ENCODE measurements at regions not wholly inside any gene's neighbourhood (a gene's known extent, or its start where the extent isn't known, plus 50 kb on each side); places are given as distances from the start of the nearest gene placed in this dataset.
A peak's percentile ranks its signal among the peaks of the same experiment; 100 is the strongest.
"Not testable (repeated sequence)": the region's sequence is repeated elsewhere in the genome, so short reads cannot be mapped to it uniquely, and the experiment has no call there.

DNA sequence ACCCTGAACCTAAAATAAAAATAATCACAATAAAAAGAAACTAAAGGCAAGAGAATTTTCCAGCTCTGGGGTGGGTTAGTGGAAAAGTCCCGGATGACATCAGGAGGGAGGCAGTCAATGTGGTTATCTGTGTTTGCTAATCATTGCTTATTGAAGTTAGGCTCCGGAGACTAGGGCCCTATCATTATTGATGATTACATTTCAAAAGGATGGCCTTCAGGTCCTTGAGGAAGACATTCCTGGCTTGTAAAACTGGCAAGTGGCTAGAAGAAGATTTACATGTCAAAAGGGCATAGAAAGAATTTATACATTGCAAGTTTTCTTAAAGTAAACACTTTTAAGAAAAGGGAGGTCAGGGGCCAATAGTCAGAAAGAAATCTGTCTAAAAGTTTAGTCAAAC, 123.4 kb downstream of the POSTN start:
- no peak for DNase-seq

DNA sequence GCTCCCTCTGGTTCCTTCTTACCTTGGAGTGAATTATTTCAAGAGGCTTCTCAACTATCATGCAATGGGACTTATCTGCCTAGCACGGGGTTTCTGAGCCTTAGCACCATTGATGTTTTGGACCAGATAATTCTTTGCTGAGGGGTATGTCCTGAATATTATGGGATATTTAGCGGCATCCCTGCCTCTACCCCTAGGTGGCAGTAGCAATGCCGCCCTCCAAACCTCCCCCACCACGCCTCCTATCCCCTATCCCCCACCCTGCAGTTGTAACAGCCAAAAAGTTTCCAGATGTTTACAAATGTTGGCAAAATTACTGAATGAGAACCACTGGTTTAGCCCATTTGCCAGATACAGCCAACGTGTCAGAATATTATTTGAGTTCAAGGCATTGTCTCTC, 125.5 kb downstream of the POSTN start:
- DNase-seq: no peak

- not testable (repeated sequence) for DNase-seq
These were observed 126.3 kb downstream of the POSTN start for GRCh38 chr13:37472266-37472665.

- peak in 2 of 3 donors; percentile 49 to 78 for DNase-seq
These were observed 138.4 kb downstream of the POSTN start for GRCh38 chr13:37460166-37460565.

- peak in 2 of 3 donors; percentile 67 to 83 for DNase-seq
These were observed 141.0 kb downstream of the POSTN start for GRCh38 chr13:37457612-37458011.

- peak in 1 of 3 donors; percentile 79 for DNase-seq
These were observed 142.1 kb downstream of the POSTN start for GRCh38 chr13:37456506-37456905.

GRCh38 chr13:37456041-37456440, 142.5 kb downstream of the POSTN start:
- DNase-seq: no peak

DNA sequence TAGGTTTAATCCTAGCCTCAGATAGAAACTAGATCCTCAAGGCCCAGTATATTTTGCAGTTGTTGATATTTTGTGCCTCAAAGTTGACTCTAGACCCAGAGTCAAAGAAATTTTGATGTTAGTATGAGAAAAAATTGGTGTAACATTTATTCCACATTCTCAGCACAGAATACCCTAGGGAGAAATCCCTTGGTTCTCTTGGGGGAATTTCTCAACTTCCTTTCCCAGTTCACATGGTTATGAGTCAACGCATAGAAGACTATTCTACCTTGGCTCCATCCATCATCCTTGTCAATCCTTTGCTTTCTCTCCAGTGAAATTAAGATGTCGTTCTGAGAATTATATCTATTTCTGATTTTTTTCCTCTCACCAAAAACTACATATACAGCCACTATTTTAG, 145.3 kb downstream of the POSTN start:
- peak in 1 of 3 donors; percentile 61 for DNase-seq

- peak; percentile 56 to 88 (median 70) for DNase-seq
These were observed 148.3 kb downstream of the POSTN start for GRCh38 chr13:37450276-37450675.

- DNase-seq: peak; percentile 64 to 89 (median 68)
These were observed 150.4 kb downstream of the POSTN start for GRCh38 chr13:37448153-37448552.

- peak in 1 of 3 donors; percentile 89 for DNase-seq
These were observed 152.1 kb downstream of the POSTN start for GRCh38 chr13:37446503-37446902.

DNA sequence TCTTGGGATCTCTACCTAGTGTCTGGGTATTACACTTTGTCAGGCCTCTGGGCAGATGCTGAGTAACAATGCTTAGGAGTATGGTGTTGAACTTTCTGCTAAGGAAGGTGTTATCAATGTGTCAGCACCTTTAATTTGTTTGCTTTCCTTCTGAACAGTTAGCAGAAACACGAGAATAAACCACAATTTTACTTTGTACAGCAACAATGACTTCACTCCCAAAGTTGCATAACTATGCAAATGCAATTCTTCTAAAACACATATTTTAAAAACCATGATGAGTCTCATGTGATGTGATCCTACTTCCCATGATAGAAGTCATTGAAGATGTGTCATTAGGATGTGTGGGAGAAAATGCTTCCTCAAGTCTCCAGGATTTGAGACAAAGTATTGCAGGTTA, 155.0 kb downstream of the POSTN start:
- peak in 1 of 3 donors; percentile 79 for DNase-seq

- no peak for DNase-seq
These were observed 155.6 kb downstream of the POSTN start for GRCh38 chr13:37442996-37443395.

- no peak for DNase-seq
These were observed 162.7 kb downstream of the POSTN start for GRCh38 chr13:37435881-37436280.

DNA sequence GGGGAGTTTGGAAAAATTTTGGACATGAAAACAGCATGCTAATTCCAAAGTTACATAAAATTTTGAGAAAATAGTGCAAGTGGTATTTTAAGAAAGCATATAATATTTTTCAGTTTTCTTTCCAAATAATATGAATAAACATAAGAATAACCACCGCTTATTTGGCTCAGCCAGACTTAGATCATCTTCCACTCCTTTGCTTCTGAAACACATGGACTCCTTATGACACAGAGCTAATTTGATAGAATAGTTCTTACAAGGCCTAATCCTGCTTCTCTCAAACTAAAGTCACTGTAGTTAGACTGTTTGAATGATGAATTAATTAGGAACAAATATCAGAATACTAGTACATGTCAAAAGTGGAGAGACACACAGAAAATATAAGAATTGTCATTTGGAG, 165.5 kb downstream of the POSTN start:
- DNase-seq: peak in 1 of 3 donors; percentile 24

DNA sequence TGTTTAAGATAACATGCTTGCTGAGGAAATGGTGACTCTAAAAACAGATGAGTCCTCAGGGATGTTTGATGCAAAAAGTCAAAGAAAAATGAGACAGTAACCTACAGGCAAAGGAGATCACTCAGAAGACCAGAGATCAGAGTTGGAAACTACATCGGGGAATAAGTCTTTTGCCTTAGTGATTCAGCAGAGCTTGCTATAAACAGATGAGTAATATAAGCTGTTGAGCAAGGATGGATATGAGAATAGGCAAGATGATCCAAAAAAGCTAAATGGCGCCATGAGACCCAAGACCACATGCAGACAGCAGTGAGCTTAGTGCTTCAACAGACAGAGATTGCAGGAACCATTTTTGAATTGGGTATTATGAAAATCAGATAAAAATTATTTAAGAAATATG, 168.6 kb downstream of the POSTN start:
- DNase-seq: peak in 1 of 3 donors; percentile 58

DNA sequence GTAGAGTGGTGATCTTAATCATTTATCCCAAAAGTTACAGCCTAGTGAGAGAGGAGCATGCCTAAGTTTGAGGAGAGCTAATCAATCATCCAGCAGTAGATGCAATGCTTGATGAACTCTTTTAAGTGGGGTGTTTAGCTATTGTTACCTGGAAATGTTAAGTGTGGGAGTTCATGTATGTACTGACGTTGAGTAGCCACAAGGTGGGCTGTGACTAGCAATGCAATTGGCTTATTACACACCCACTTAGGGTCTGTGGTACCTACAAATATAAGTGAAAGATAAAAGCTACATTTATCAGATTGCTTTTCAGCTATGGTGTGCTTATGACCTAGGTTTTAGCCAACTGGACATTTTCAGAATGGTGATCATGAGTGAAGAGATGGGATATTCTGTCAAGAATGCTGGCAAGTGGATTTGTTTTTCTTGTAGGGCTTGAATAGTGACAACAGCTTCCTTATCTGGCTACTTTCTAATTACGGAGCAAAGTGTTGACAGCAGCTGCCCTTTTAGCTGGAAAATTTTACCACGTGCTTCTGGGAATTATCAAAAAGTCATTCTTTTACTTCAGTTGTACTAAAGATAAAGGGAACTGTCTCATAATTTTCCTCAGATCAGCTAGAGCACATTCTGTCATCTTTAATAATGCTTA, 170.6 kb downstream of the POSTN start:
- no peak for DNase-seq

GRCh38 chr13:37418490-37418889, 180.1 kb downstream of the POSTN start:
- DNase-seq: no peak

GRCh38 chr13:37417060-37417441, 181.5 kb downstream of the POSTN start:
- DNase-seq: peak in 1 of 3 donors; percentile 62

GRCh38 chr13:37416291-37417059, 182.1 kb downstream of the POSTN start:
- DNase-seq: peak in 2 of 3 donors; percentile 42 to 51

- peak in 1 of 3 donors; percentile 34 for DNase-seq
These were observed 185.4 kb downstream of the POSTN start for GRCh38 chr13:37413161-37413560.

- DNase-seq: peak; percentile 86 to 92 (median 91)
These were observed 186.2 kb downstream of the POSTN start for GRCh38 chr13:37412241-37412921.

DNA sequence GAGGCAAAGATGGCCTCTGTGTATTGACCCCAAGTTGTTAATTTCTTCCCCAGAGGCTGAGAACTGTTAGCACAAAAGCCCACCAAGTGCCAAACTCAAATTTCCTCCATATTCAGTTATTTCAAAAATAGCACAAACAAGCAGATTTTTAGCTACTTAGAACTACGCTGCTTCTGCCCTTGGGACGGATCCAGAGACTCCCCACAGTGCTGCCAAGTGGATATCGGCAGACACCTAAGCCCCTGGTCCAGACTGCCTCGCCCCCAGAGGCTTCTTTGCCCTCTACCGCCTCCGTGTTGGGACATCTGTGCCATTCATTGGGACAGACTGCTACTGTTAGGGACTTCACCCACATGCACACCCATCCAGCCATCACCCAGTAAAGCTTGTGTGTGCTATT, 188.3 kb downstream of the POSTN start:
- DNase-seq: peak in 1 of 3 donors; percentile 38
